Activated T-cell treated with anti-CD3 and anti-CD28 coated beads, Interleukin-2, amount 50 U/mL, for 1 hour (primary cell): ENCODE measurements at regions not wholly inside any gene's neighbourhood (a gene's known extent, or its start where the extent isn't known, plus 50 kb on each side); places are given as distances from the start of the nearest gene placed in this dataset.
"Not testable (repeated sequence)": the region's sequence is repeated elsewhere in the genome, so short reads cannot be mapped to it uniquely, and the experiment has no call there.

Experiments used
- DNase-seq: peaks from one replicate; pipeline ENCODE4 v3.0.0-alpha.2; 2020

- no peak for DNase-seq
Observed at GRCh38 chr6:112591329-112591728, 244.2 kb downstream of the RFPL4B start.

DNA sequence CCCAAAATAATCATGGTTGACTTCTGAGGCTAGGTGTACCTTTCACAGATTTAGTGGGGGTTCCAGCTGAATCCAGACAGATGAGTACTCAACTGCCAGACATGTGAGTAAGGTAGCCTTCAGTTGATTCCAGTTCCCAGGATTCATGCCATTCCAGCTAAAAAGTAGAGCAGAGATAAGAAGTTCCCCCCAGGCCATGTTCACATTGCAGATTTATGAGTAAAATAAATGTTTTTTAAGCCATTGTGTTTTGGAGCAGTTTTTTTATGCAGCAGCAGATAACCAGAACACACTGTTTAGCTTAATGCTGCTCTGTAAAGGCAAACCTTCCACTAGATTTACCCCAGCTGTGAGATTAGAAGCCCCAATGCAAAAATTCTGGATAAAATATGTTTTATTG, 245.0 kb downstream of the RFPL4B start:
- DNase-seq: no peak

DNA sequence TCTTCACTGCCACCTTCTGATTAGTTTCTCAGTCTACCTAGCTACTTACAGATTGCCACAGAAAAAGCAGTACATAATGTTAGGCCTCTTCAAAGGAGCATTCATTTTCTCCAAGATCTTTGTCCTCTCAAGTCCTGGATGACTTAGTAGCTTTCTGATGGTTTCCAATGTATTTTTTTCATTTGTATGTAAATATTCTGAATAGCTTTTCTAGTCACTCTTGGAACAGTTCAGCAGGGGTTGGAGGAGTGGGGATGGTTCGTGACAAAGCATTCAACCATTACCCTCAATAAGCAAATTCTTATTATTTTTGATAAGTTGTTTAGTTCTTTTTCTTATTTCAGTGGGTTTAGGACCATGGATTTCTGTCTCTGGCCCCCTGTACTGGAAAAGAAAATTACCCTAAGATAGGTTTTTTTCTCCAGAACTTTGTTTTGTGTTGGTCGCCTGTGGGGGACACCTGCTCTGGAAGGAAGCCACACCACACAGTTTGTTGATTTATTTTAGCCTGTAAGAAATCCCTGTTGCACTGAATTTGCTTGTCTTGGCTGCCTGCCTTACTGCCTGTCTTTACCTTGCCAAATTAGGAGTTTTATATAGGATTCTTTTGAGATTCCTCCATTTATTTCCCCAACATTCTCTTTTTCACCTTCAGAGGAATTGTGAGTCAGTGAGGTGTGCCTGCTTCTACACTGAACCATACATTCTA, 247.9 kb downstream of the RFPL4B start:
- no peak for DNase-seq

DNA sequence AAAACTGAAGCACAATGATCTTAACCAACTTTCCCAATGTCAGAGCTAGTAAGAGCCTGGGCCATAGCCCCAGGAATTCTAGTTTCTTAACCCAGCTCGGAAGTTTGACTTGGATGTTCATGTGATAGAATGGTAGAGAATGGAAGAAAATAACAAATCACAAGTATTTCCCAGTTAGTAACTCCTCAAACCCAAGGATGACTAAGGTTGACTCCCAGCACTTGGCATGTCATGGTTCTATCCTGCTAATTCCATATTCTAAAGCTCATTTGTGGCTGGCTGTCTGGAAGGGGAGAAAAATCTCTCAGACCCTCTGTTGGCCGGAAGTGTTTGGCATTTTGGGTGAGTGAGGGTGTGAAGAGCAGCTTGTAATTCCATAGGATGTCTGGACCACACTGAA, 248.7 kb downstream of the RFPL4B start:
- DNase-seq: no peak

DNA sequence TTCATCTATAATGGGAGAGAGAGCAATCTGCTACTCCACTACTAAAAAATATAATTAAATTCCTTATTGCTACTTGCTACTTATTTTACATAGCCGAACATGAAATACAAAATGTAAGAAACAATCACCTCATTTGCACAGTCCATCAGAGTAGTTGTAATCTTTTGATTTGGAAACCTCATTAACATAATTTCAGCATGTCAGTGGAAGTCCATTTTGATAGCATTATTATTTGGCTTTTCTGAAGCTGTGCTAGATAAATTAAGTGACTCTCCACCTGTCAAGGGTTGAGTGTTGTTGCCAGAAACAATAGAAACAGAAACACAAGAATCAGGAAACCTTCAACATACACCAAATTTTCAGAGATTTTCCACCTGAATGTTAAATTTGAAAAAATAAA, 250.0 kb downstream of the RFPL4B start:
- no peak for DNase-seq

- no peak for DNase-seq
Observed at GRCh38 chr6:112600168-112600567, 253.0 kb downstream of the RFPL4B start.

GRCh38 chr6:112603726-112604125, 256.6 kb downstream of the RFPL4B start:
- no peak for DNase-seq

DNA sequence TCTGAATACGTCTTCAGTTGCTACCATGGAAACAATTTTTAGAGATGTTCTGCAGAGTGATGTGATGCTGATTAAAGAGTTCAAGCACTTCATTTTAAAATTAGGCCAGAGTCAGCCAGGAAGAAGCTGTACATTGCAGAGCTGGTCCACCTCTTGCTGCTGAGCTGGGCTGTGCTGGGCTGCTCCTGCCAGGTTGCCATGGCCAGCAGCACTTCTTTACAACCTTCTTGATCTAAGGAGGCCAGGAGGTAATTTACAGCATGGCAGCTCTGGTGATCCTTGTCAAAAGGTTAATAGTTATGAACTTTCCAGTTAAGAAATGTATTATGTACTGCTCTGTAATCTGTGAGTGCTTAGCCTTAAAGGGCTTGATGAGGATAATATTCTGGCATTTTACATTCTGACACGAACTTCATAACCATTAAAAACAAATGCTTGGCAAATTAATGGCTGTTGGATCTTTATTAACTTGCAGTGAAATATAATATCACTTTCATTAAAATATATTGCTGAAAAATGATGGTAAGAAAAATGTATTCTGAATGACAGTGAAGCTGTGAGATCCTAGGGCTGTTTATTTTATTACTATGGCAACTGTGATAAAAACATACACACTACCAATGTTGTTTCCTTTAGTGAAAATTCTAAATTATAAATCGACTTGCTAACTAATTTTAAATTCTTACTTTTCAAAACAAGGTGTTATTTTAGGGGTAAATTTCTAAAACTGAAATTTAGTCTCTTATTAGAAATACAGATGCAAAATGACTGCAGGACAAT, 259.7 kb downstream of the RFPL4B start:
- no peak for DNase-seq

- not testable (repeated sequence) for DNase-seq
Observed at GRCh38 chr6:112608925-112609324, 261.8 kb downstream of the RFPL4B start.

DNA sequence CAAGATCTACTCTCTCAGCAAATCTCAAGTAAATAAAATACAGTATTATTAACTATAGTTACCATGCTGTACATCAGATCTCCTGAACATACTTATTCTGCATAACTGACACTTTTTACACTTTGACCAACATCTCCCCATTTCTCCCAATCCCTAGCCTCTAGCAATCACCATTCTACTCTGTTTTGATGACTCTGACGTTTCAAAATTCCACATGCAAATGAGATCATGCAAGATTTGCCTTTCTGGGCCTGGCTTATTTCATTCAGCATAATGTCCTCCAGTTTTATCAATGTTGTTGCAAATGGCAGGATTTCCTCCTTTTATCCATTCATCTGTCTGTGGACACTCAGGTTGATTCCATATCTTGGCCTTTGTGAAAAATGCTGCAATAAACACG, 266.3 kb downstream of the RFPL4B start:
- no peak for DNase-seq

DNA sequence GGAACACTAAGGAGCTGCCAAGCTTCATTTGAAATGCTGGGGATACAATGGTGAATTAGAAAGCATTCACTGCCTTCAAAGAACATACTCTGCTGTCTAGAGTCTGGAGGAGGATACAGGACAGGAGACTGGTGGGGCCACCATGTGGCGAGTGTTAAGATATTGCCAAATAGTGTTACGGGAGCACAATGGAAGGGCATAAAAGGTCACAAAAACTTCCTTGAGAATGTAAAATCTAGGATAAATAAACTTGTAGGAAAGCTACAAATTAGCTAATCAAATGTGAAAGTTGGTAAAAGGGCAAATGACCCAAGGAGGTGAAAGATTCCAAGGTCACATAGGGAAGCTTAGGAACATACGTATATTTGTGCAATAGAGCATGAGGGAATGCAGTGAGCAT, 271.7 kb downstream of the RFPL4B start:
- no peak for DNase-seq

DNA sequence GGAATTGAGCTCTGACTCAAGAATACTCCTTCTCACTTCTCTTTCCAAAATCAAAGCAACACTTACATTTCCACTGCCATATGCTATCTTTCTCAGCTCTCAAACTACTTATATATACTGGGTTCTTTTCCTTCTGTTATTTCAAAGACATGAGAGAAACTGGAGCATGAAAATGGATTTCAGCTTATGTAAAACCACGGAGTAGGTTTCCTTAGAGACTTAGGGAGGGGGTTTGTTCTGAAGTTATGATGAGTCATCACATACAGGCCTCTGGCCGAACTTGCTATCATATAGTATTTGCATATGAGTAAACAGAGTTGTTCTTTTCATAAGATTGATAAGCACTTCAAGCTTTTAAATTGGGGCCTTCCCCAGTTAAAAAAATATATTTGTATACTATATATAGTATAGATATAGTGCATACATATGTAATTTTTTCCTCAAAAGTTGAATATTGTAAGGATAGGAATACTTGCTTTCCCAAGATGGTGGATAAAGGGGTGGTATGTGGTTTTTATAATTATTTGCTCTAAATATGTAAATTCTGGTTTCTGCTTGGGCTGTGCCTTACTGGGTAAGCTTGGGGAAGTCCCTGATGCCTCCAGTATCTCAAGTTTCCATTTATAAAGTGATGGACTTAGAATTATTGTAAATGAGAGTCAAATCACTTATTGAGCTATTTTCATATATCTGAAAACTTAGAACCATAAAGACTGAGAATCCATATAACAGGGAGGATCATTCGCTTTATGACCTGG, 273.9 kb downstream of the RFPL4B start:
- no peak for DNase-seq

DNA sequence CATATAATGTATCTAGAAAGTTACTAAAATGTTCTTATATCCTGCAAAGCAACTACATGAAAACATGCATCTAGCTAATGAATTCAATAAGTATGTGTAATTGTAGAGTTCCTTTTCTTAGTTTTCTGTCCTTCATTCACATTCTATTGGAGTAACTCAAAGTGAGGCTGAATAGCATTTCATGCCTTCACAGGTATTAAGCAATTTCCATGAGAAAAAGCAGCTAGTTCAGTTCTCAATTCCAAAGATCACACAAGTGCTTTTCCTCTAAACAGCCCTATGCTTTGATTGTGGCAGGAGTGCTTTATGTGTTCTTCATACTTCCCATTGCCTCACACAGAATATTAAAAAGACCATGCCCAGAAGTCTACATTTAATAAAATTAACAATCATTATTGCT, 274.9 kb downstream of the RFPL4B start:
- DNase-seq: no peak

DNA sequence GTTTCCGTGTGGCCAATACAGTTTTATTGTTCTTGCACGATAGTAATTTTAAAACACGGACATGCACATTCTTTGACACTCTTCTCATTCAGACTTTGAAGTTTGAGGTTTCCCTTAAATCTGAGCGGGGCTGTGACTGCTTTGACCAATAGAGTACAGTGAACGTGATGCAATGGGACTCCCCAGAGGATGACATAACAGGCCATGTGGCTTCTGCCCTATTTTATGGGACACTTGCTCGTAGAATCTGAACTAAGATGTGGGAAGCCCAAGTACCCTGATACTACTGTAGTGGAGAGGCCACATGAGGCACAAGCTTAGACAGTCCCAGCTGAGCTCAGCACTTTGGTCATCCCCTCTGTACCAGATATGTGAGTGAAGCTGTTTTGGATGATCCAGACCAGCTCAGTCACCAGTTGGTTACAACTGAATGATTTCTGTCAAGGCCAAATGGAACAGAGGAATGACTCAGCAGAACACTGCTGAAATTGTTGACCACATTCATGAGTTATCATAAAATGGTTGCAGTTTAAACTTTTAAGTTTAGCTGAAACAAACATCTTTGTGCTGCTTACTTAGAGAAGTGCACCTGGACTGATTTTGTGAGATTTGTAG, 279.4 kb downstream of the RFPL4B start:
- no peak for DNase-seq

- no peak for DNase-seq
Observed at GRCh38 chr6:112634376-112634775, 287.2 kb downstream of the RFPL4B start.

DNA sequence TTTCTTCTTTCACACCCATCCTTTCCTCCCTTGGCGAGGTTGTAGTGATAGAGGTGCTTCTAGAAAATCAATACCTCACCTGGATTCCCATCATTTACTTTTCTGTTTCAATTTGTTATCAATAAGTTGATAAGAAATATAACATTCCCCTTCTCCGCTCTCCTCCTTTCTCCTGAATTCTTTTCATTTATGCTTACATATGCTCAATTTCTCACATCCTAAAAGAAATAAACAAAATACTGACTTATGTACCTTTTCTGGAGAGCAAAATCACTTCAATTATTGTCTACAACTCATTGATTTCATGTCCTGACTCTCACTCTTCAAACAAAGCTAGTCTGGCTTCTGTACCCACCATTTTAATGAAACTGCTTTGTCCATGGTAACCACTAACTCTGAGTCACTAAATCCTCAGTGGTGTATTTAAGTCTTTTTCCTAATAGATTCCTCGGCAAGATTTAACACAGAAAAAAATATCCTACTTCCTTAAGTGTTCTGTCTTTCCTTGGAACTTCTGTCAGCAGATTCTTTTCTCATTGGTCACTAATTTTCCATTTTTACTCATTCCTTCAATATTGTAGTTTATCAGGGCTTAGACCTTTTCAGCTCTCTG, 289.6 kb downstream of the RFPL4B start:
- no peak for DNase-seq

DNA sequence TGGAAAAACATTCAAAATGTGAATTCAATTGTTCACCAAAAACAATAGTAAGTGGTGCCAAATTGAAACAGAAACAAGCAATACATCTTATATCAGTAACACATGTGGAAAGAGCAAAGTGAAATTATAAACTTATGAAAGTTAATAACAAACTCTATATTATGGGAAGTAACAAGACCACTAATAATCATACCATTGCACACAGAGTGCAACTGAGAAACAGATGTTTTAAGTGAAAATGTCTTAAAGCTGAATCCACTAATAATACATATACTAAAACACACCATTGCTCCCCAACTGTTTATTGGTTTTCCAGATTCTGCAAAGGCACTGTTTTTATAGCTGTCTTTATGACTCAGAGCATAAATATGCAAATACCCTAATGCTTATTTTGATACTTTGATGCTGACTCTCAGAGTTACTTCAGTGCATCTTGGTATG, 292.3 kb downstream of the RFPL4B start:
- no peak for DNase-seq

DNA sequence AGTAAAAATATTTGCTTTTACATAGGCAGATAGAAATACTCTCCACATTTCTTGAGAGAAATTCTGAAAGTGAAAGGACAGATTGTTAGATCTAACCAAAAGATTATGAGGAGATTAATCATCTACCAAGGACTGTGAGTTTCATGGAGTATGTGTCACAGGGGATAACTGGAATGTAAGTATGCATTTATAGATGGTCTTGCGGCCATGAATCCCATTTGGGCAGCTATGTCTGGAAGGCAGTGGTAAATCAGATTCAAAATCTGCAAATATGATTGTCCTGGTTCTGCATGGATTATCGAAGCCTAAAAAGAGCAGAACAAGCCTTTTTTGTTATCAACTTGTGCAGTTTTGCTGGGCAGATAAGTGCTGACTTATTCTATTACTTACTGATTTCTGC, 293.8 kb downstream of the RFPL4B start:
- DNase-seq: no peak

DNA sequence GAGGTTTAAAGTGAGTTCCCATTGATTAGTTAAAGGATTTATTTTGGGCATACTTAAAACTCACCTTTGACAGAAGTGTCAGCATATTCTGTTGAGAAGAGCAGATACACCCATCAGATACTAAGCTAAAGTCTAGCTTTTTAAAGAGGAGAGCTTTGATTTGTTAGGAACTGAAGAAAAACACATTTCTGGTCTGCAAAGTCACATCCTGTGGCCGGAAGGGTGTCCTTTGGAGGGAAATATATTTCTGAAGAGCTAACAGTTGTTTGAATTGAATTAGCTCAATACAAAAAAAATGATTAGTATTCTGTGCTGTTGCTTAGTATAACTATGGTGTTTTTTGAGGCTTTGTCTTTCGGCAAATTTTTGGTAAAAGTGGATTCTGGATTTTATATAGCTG, 302.7 kb downstream of the RFPL4B start:
- DNase-seq: no peak

- no peak for DNase-seq
Observed at GRCh38 chr6:112651239-112651638, 304.1 kb downstream of the RFPL4B start.

DNA sequence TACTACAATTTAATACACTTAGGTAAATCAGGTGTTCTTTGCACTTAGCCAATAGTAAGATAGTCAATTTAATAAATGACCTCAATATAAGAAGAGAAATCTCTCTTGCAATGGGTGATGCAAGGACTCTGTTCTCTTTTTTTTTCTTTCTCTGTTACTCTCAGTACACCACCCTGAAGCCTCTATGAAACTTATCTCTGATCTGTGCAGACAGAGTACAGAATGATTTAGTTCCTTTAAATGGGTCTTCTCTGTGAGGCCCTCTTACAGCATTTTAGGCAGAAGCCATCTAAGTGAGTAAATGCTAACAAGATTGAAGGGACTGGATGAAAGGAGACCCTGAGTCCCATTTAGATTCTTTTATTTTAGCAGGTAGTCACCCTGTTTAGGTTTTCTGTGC, 312.8 kb downstream of the RFPL4B start:
- DNase-seq: no peak

- DNase-seq: no peak
Observed at GRCh38 chr6:112660626-112661025, 313.5 kb downstream of the RFPL4B start.

GRCh38 chr6:112663698-112664097, 316.6 kb downstream of the RFPL4B start:
- no peak for DNase-seq
